ENCODE measurements at regions not wholly inside any gene's neighbourhood (a gene's known extent, or its start where the extent isn't known, plus 50 kb on each side); places are given as distances from the start of the nearest gene placed in this dataset.

DNA sequence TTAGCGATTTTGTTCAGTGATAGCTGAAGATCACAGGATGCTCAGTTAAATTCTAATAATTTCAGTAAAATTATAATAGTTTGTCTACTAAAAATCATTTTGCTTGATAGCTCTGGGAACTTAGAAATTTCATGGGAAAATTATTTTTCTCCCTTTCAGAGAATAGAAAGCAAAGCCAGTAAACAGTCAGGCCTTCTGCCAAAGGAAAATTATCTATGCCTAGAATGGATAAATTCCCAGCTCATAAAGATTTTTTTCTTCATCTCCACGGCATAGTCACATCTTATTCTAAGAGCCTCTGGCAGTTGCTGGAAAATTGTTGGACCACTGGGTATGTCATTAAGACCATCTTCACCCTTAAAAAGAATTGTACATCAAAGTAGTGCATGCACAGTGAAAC lies 169.6 kb upstream of the ANO3 start:
- FAIRE-seq: no peak
- TF ChIP-seq, protein P1, sequence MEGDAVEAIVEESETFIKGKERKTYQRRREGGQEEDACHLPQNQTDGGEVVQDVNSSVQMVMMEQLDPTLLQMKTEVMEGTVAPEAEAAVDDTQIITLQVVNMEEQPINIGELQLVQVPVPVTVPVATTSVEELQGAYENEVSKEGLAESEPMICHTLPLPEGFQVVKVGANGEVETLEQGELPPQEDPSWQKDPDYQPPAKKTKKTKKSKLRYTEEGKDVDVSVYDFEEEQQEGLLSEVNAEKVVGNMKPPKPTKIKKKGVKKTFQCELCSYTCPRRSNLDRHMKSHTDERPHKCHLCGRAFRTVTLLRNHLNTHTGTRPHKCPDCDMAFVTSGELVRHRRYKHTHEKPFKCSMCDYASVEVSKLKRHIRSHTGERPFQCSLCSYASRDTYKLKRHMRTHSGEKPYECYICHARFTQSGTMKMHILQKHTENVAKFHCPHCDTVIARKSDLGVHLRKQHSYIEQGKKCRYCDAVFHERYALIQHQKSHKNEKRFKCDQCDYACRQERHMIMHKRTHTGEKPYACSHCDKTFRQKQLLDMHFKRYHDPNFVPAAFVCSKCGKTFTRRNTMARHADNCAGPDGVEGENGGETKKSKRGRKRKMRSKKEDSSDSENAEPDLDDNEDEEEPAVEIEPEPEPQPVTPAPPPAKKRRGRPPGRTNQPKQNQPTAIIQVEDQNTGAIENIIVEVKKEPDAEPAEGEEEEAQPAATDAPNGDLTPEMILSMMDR (IDR thresholded peaks at IDR 0.05; ENCODE audit: insufficient read depth, missing control alignments): no peak

DNA sequence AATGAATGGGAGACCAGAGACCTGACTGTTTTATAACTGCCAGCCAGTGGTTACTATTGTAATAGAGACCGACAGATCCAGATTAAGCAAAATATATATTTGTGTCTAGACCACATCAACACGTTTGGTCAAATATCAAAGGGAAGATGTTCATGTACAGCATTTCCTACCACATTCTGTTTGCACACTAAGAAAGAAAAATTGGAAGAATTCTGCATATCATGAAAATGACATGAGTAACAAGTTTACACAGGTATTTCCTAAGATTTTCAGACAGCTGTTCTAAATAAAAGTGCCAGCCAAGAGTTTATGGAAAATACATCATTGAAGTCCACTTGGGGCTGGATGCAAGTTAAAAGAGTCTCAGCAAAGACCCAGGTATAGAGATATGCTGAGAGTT lies 145.5 kb upstream of the ANO3 start:
- FAIRE-seq: no peak
- TF ChIP-seq, protein P1 (IDR thresholded peaks at IDR 0.05; ENCODE audit: insufficient read depth, missing control alignments): no peak

More for the DNA sequence above, 169.6 kb upstream of the ANO3 start:
- DNase-seq (ENCODE audit: insufficient read length, low spot score): no peak

DNA sequence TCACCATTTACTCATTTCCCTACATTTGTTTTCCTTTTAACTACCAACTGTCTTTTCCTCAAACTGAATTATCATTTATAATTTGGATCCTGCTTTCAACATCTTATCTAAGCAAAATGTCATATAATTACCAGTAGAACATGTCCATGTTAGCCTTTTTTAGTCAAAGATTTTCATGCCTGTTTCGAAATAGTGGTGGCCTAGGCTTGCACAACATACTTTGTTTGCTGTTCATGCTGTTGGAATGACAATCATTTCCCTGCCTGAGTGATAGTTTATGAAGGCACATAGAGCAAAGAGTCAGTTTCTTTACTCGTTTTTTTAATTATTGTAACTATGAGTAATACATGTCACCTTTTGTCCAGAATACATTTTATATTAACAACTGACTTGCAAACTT lies 144.3 kb upstream of the ANO3 start:
- TF ChIP-seq, protein P1 (IDR thresholded peaks at IDR 0.05; ENCODE audit: insufficient read depth, missing control alignments): no peak
- DNase-seq (ENCODE audit: insufficient read length, low spot score) (no peak), FAIRE-seq (no peak)

More for the DNA sequence above, 145.5 kb upstream of the ANO3 start:
- DNase-seq (ENCODE audit: insufficient read length, low spot score): no peak

DNA sequence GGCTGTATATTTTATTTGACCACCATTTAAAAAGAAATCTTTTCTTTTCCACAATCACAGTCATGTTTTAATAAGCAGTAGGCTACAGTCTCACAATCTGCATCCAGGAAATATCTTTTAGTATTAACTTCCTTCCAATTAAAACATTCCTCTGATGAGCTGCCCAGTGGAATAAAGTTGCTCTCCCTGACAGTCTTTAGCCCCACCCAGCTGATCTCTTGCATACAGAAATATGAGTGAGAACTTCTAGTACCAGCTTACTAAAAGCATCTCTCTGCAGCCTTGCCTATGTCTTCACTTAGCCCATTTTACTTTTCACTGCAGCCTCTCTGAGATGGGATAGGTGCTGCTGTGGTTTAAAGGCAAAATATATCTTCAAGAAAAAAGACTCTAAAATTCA lies 143.4 kb upstream of the ANO3 start:
- TF ChIP-seq, protein P1 (IDR thresholded peaks at IDR 0.05; ENCODE audit: insufficient read depth, missing control alignments): no peak
- FAIRE-seq: no peak
- DNase-seq (ENCODE audit: insufficient read length, low spot score): no peak

DNA sequence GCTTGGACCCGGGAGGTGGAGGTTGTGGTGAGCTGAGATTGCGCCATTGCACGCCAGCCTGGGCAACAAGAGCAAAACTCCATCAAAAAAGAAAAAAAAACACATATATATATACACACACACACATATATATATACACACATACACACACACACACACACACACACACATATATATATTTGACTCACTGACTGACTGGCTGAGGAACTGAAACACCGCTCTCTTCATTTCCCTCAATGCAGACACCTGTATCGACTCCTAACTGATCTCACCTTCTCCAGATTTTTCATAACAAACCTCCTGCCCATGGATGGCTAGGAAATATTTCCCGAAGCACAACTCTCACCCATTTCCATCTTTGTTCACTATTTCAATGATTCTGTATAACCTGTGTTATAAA lies 140.7 kb upstream of the ANO3 start:
- TF ChIP-seq, protein P1 (IDR thresholded peaks at IDR 0.05; ENCODE audit: insufficient read depth, missing control alignments): no peak
- FAIRE-seq (no peak), DNase-seq (ENCODE audit: insufficient read length, low spot score) (no peak)

DNA sequence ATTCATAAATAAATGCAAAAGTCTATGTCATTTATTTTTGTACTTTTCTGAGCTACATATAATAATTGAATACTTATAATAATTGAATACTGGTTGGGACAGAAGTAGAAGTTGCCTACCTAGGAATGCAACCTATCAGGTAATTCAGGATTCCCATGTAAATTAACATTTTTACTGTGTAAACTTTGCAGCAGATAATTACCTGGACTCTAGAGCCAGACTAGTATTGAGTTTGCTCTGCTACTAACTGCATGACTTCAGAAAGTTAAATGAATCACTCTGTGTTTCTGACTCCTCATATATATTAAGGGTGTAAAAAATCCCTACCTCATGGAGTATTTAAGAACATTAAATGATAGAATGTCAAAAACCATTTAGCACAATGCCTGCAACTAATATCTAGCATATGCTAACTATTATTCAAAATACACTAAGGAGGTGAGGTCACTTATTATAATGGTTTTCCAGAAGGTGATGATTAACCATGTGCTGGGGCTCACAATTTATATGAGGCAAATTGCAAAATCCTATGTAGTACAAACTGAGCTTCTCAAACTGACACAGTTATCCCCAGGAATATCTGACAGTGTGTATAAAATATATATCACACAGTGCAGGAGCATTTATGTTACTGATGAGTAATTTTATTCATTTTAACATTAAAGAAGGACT lies 138.1 kb upstream of the ANO3 start:
- TF ChIP-seq, protein P1 (IDR thresholded peaks at IDR 0.05; ENCODE audit: insufficient read depth, missing control alignments): no peak
- no peak for FAIRE-seq
- DNase-seq (ENCODE audit: insufficient read length, low spot score): no peak

DNA sequence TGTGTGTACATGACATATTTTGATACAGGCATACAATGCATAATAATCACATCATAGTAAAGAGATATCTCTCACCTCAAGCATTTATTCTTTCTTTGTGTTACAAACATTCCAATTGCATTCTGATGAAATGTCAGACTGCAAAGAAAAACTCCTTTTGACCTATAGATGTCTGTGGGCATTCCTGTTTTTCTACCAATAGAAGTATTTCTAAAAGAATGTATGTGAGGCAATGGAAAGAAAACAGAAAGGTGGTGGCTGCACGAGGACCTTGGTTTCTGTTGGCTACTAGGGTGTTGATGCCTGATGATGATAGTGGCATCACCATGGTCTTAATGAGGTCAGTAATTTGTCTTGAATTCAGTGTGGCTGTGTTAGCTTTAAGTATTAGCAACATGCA lies 137.0 kb upstream of the ANO3 start:
- FAIRE-seq: no peak
- DNase-seq (ENCODE audit: insufficient read length, low spot score): no peak
- TF ChIP-seq, protein P1 (IDR thresholded peaks at IDR 0.05; ENCODE audit: insufficient read depth, missing control alignments): no peak
